ENCODE measurements at regions not wholly inside any gene's neighbourhood (a gene's known extent, or its start where the extent isn't known, plus 50 kb on each side); places are given as distances from the start of the nearest gene placed in this dataset.

DNA sequence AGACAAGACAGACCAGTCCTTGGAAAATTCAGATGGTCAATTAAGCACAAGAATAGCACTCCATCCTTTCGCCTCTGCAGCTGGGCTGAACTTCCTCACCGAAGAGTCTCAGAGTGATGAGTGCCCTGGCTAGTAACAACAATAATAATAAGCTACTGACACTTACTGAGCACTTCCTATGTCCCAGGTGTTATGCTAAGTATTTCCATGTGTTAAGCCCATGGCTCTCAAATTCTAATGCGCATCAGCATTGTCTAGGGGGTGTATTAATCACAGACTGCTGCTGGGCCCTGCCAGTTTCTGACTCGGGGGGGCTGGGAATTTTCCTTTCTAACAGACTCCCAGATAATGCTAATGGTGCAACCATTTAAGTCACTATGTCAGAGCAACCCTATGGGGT, 118.2 kb upstream of the LRFN2 start:
- TF ChIP-seq, protein P1, sequence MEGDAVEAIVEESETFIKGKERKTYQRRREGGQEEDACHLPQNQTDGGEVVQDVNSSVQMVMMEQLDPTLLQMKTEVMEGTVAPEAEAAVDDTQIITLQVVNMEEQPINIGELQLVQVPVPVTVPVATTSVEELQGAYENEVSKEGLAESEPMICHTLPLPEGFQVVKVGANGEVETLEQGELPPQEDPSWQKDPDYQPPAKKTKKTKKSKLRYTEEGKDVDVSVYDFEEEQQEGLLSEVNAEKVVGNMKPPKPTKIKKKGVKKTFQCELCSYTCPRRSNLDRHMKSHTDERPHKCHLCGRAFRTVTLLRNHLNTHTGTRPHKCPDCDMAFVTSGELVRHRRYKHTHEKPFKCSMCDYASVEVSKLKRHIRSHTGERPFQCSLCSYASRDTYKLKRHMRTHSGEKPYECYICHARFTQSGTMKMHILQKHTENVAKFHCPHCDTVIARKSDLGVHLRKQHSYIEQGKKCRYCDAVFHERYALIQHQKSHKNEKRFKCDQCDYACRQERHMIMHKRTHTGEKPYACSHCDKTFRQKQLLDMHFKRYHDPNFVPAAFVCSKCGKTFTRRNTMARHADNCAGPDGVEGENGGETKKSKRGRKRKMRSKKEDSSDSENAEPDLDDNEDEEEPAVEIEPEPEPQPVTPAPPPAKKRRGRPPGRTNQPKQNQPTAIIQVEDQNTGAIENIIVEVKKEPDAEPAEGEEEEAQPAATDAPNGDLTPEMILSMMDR (conservative IDR thresholded peaks at IDR 0.05 in 1 of 2, IDR thresholded peaks at IDR 0.05 in 1 of 2; ENCODE audit: low read depth in 1 of 2, low read length in 2 of 2), result no peak
- TF ChIP-seq EZH2 (IDR thresholded peaks at IDR 0.05; ENCODE audit: low read length, missing control alignments), result no peak

All from fibroblast of lung (primary cell).